Stimulated activated naive CD8-positive, alpha-beta T cell treated with anti-CD3 and anti-CD28 coated beads, Interleukin-15, Interleukin-2, amounts not matched to agents 100 ng/mL and 50 ng/mL, for 24 hours (primary cell): ENCODE measurements at regions not wholly inside any gene's neighbourhood (a gene's known extent, or its start where the extent isn't known, plus 50 kb on each side); places are given as distances from the start of the nearest gene placed in this dataset.

ENCODE experiments used
- H3K27ac Mint-ChIP-seq: one replicate; pipeline ENCODE4 v1.8.0; 2021; ENCODE audit warnings: mild to moderate bottlenecking, mixed read lengths
- H3K27me3 Mint-ChIP-seq: one replicate; pipeline ENCODE4 v1.8.0; 2021; ENCODE audit warnings: mixed read lengths
- H3K36me3 Mint-ChIP-seq: one replicate; pipeline ENCODE4 v1.8.0; 2021; ENCODE audit warnings: low read depth, mixed read lengths
- H3K4me1 Mint-ChIP-seq: one replicate; pipeline ENCODE4 v1.8.0; 2021; ENCODE audit warnings: low read depth, mixed read lengths
- H3K4me3 Mint-ChIP-seq: one replicate; pipeline ENCODE4 v1.8.0; 2021; ENCODE audit warnings: mild to moderate bottlenecking, mixed read lengths
- H3K9me3 Mint-ChIP-seq: one replicate; pipeline ENCODE4 v1.8.0; 2021; ENCODE audit warnings: mixed read lengths

GRCh38 chr3:188046561-188047211 lies 107.3 kb upstream of the LPP start:
- Mint-ChIP-seq H3K27me3 (peaks cover 8% of the 10 kb centered on the region), H3K27ac (no peak overlapping the region), H3K4me1 (peaks cover 16% of the 10 kb centered on the region), H3K9me3 (no peaks in the 10 kb centered on the region), H3K36me3 (no peaks in the 10 kb centered on the region), H3K4me3 (no peak overlapping the region)

- Mint-ChIP-seq H3K27me3 (peaks cover 8% of the 10 kb centered on the region), H3K4me3 (no peak overlapping the region), H3K27ac (no peak overlapping the region), H3K4me1 (peaks cover 16% of the 10 kb centered on the region), H3K36me3 (no peaks in the 10 kb centered on the region), H3K9me3 (no peaks in the 10 kb centered on the region)
Measured at GRCh38 chr3:188047536-188047935, 106.4 kb upstream of the LPP start.

DNA sequence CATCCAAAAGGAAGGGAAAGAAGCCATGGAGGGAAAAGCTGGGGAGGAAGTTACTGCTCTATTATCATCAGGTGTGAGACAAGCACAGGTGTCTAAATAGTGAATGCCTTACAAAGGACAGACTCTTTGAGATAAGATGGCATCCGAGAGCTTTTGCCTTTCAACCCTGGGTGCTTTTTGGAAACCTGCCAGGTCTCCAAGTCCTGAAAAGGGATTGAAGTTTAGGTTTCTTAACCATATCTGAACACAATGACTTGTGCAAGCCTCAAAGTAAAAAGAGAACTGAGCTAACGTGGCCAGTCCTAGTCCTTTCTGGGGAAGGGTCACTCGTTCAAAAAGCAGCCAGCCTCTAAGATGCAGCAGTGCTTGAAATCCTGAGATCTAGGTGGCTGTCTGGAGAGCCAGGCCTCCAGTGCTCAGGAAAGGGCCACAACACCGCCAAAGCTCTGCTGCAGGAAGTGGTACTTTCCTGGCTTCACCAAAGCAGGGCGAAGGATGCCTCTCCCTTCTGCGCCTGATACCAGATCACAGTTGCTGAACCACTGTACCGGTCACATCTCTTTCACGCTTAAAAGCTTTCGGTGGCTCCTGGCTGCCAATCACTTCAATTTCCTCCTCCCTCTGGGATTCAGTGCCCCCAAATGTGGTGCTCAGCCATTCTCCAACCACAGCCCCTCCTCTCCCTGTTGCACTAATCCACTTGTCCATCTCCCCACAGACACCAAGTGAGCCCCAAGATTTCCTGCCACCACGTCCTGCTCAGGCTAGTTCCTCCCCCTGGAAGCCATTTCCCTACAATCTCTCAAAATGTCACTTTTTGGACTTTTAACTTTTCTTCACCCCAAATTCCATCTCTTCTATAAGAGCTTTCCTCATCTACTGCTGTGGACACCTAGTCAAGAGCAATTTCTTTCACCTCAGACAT lies 104.1 kb upstream of the LPP start:
- H3K4me1 Mint-ChIP-seq = peaks cover 13% of the 10 kb centered on the region

GRCh38 chr3:188051801-188052168 lies 102.2 kb upstream of the LPP start:
- H3K36me3 Mint-ChIP-seq = no peaks in the 10 kb centered on the region
- H3K4me1 Mint-ChIP-seq = peaks cover 13% of the 10 kb centered on the region
- no peaks in the 10 kb centered on the region for H3K9me3 Mint-ChIP-seq
- no peak overlapping the region for H3K4me3 Mint-ChIP-seq
- H3K27ac Mint-ChIP-seq = peak overlapping the region; percentile 18
- peaks cover 3% of the 10 kb centered on the region for H3K27me3 Mint-ChIP-seq

More for the DNA sequence above, 104.1 kb upstream of the LPP start:
- Mint-ChIP-seq H3K27me3 (peaks cover 3% of the 10 kb centered on the region), H3K4me3 (no peak overlapping the region), H3K27ac (peak overlapping the region; percentile 27), H3K36me3 (no peaks in the 10 kb centered on the region), H3K9me3 (no peaks in the 10 kb centered on the region)

GRCh38 chr3:188052169-188053035 lies 101.6 kb upstream of the LPP start:
- Mint-ChIP-seq H3K36me3 (no peaks in the 10 kb centered on the region), H3K27ac (no peak overlapping the region), H3K4me3 (no peak overlapping the region), H3K27me3 (peaks cover 3% of the 10 kb centered on the region), H3K9me3 (no peaks in the 10 kb centered on the region), H3K4me1 (peaks cover 13% of the 10 kb centered on the region)

GRCh38 chr3:188053036-188053340 lies 101.0 kb upstream of the LPP start:
- Mint-ChIP-seq H3K36me3 (no peaks in the 10 kb centered on the region), H3K4me1 (peaks cover 13% of the 10 kb centered on the region), H3K27ac (no peak overlapping the region), H3K9me3 (no peaks in the 10 kb centered on the region), H3K27me3 (peaks cover 3% of the 10 kb centered on the region), H3K4me3 (no peak overlapping the region)

DNA sequence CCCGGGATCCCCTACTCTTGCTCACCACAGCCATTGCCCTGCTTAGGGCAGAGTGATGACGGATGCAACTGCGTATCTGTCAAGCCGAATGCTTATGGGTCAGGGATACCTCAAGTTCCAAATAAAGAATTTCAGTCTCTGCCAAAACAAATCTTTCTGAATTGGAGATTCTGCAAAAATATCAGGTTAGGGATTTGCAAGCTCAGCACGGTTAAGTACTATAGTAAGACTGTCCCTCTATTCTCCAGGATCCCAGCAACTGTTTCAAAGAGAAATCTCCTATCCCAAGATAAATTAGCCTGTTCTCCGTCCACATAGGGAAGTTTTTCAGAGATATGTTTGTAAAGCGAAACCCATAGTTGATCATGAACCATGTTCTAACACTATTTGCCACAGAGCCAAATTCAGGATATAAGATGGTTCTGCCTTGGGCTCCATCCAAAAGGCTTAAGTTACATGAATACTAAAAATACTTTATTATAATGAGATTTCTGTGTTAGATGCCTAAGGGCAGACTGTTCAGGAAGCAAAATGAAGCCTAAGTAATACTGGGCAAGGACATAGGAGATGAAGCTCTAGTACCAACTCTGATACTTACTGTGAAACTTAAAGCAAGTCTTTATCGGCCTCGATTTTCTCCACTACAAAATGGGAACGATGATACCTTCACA lies 100.1 kb upstream of the LPP start:
- Mint-ChIP-seq H3K4me1 (peaks cover 13% of the 10 kb centered on the region), H3K36me3 (no peaks in the 10 kb centered on the region), H3K27me3 (peaks cover 3% of the 10 kb centered on the region), H3K4me3 (no peak overlapping the region), H3K27ac (no peak overlapping the region), H3K9me3 (no peaks in the 10 kb centered on the region)

DNA sequence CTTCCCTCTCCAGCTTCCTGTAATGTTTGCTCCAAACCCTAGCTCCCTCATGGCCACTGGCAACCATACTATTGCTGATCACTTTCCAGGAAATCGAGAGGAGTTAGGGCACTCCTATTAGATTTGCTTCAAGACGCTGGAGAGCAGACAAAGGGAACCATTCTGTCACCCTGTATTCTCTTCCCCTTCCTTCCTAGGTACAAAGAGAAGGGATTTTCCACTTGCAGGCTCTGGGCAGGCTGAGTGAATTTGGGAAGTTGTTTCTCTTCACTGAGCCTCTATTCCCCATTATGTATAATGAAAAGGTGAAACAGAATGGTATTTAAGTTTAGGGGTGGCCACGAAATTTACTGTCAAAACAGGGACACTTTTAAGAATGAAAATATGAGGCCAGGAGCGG lies 99.4 kb upstream of the LPP start:
- no peaks in the 10 kb centered on the region for H3K36me3 Mint-ChIP-seq
- H3K27ac Mint-ChIP-seq = no peak overlapping the region
- peaks cover 11% of the 10 kb centered on the region for H3K4me1 Mint-ChIP-seq
- H3K4me3 Mint-ChIP-seq = no peak overlapping the region
- H3K27me3 Mint-ChIP-seq = peaks cover 3% of the 10 kb centered on the region
- H3K9me3 Mint-ChIP-seq = no peaks in the 10 kb centered on the region

DNA sequence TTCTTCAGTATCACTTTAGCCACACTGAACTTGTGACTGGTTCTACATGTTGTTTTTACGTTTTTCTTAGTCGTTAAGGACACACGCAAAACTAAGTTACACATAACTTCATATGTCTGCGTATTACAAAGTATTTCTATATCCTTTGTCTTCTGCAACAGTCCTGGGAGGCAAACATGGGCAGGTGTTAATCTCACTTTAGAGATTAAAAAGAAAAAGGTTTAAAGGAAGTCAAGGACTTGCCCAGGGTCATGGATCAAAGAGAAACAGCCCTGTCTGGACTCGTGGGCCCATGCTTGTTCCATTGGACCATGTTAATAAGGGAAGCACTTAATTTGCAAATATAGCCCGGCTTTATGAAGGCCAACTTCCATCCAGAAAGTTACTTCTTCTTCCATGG lies 98.6 kb upstream of the LPP start:
- Mint-ChIP-seq H3K27me3 (peaks cover 3% of the 10 kb centered on the region), H3K4me1 (peaks cover 6% of the 10 kb centered on the region), H3K9me3 (no peaks in the 10 kb centered on the region), H3K36me3 (no peaks in the 10 kb centered on the region), H3K4me3 (no peak overlapping the region), H3K27ac (no peak overlapping the region)

- no peaks in the 10 kb centered on the region for H3K36me3 Mint-ChIP-seq
- no peak overlapping the region for H3K4me3 Mint-ChIP-seq
Measured at GRCh38 chr3:188057124-188057523, 96.8 kb upstream of the LPP start.

DNA sequence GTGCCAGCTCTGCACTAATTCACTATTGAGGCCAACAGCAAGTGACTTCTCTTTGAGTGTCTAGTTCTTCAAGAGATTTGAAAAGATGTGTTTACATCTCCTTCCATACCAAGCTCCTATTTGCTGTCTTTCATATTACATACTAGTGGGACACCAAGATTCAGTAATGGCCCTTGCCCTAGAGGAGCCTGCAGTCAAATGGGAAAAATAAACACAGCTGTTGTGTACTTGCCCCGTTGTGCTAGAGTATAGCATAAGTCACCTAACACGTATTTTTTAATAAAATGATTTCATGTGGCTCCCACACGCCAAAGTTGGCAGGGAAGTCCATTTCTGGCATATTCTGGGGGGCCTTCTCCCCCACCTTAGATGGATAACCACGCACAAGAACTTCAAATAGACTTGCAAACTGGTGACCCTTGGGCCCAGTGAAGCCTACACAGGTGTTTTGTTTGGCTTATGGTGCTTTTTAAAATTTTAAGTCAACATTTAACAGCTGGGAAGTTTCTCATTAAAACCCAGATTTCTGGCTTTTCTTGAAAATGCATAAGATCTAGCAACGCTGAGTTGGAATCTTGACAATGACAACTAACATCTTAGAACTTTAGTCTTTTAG lies 95.3 kb upstream of the LPP start:
- Mint-ChIP-seq H3K27me3 (no peaks in the 10 kb centered on the region), H3K4me3 (no peak overlapping the region), H3K4me1 (peaks cover 35% of the 10 kb centered on the region), H3K9me3 (no peaks in the 10 kb centered on the region), H3K36me3 (no peaks in the 10 kb centered on the region), H3K27ac (no peak overlapping the region)

More at GRCh38 chr3:188057124-188057523, 96.8 kb upstream of the LPP start:
- Mint-ChIP-seq H3K27me3 (peaks cover 3% of the 10 kb centered on the region), H3K9me3 (no peaks in the 10 kb centered on the region), H3K27ac (no peak overlapping the region), H3K4me1 (peaks cover 21% of the 10 kb centered on the region)

DNA sequence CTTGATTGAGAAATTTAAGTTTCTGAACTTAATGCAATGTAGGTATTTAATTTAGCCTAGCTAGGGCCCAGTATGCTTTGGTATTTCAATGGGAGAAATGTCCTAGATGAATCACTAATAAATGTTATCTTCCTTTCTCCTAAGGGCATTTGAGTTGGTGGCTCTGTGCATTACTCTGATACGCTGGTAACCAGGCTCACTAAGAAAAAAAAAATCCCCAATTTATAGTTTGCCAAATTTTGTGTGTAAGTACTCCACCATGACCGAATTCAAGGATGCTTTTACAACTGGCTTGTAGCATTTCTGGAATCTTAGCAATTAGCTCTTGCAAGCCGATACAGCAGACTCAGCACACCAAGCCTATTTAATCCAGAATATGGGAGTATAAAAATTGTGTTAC lies 94.6 kb upstream of the LPP start:
- Mint-ChIP-seq H3K4me1 (peaks cover 40% of the 10 kb centered on the region), H3K36me3 (no peaks in the 10 kb centered on the region), H3K4me3 (no peak overlapping the region), H3K9me3 (no peaks in the 10 kb centered on the region), H3K27ac (no peak overlapping the region), H3K27me3 (no peaks in the 10 kb centered on the region)

GRCh38 chr3:188060264-188060835 lies 93.6 kb upstream of the LPP start:
- no peaks in the 10 kb centered on the region for H3K9me3 Mint-ChIP-seq
- H3K4me3 Mint-ChIP-seq = no peak overlapping the region
- no peaks in the 10 kb centered on the region for H3K36me3 Mint-ChIP-seq

More at GRCh38 chr3:188060264-188060835, 93.6 kb upstream of the LPP start:
- H3K27me3 Mint-ChIP-seq = no peaks in the 10 kb centered on the region
- peak overlapping the region; percentile 90 for H3K27ac Mint-ChIP-seq
- H3K4me1 Mint-ChIP-seq = peaks cover 43% of the 10 kb centered on the region
